ENCODE measurements at regions not wholly inside any gene's neighbourhood (a gene's known extent, or its start where the extent isn't known, plus 50 kb on each side); places are given as distances from the start of the nearest gene placed in this dataset.

GRCh38 chr5:4804691-4805360 lies 335.3 kb upstream of the ADAMTS16 start:
- DNase-seq (ENCODE audit: low spot score) = no peak

- no peak for DNase-seq (ENCODE audit: low spot score)
Measured at GRCh38 chr5:4815002-4815401, 325.1 kb upstream of the ADAMTS16 start.

GRCh38 chr5:4817767-4818166 lies 322.4 kb upstream of the ADAMTS16 start:
- no peak for DNase-seq (ENCODE audit: low spot score)

- no peak for DNase-seq (ENCODE audit: low spot score)
Measured at GRCh38 chr5:4831325-4831724, 308.8 kb upstream of the ADAMTS16 start.

- no peak for DNase-seq (ENCODE audit: low spot score)
Measured at GRCh38 chr5:4832471-4832870, 307.7 kb upstream of the ADAMTS16 start.

GRCh38 chr5:4833104-4833738 lies 306.9 kb upstream of the ADAMTS16 start:
- DNase-seq (ENCODE audit: low spot score) = no peak

GRCh38 chr5:4837489-4838058 lies 302.6 kb upstream of the ADAMTS16 start:
- no peak for DNase-seq (ENCODE audit: low spot score)

- no peak for DNase-seq (ENCODE audit: low spot score)
Measured at GRCh38 chr5:4845221-4845620, 294.9 kb upstream of the ADAMTS16 start.

- no peak for DNase-seq (ENCODE audit: low spot score)
Measured at GRCh38 chr5:4847766-4848165, 292.4 kb upstream of the ADAMTS16 start.

- DNase-seq (ENCODE audit: low spot score) = no peak
Measured at GRCh38 chr5:4855036-4855435, 285.1 kb upstream of the ADAMTS16 start.

GRCh38 chr5:4855880-4856279 lies 284.2 kb upstream of the ADAMTS16 start:
- no peak for DNase-seq (ENCODE audit: low spot score)

GRCh38 chr5:4857761-4858160 lies 282.4 kb upstream of the ADAMTS16 start:
- DNase-seq (ENCODE audit: low spot score) = no peak

- no peak for DNase-seq (ENCODE audit: low spot score)
Measured at GRCh38 chr5:4859500-4860235, 280.5 kb upstream of the ADAMTS16 start.

- no peak for DNase-seq (ENCODE audit: low spot score)
Measured at GRCh38 chr5:4860631-4861030, 279.5 kb upstream of the ADAMTS16 start.

GRCh38 chr5:4862500-4862899 lies 277.6 kb upstream of the ADAMTS16 start:
- no peak for DNase-seq (ENCODE audit: low spot score)

- no peak for DNase-seq (ENCODE audit: low spot score)
Measured at GRCh38 chr5:4866131-4866659, 273.9 kb upstream of the ADAMTS16 start.

GRCh38 chr5:4866817-4867216 lies 273.3 kb upstream of the ADAMTS16 start:
- no peak for DNase-seq (ENCODE audit: low spot score)

- peak; percentile 48 for DNase-seq (ENCODE audit: low spot score)
Measured at GRCh38 chr5:4868140-4868735, 271.9 kb upstream of the ADAMTS16 start.

GRCh38 chr5:4873652-4874051 lies 266.5 kb upstream of the ADAMTS16 start:
- no peak for DNase-seq (ENCODE audit: low spot score)

GRCh38 chr5:4874097-4874496 lies 266.0 kb upstream of the ADAMTS16 start:
- DNase-seq (ENCODE audit: low spot score) = no peak

GRCh38 chr5:4875942-4876341 lies 264.2 kb upstream of the ADAMTS16 start:
- DNase-seq (ENCODE audit: low spot score) = no peak

- DNase-seq (ENCODE audit: low spot score) = no peak
Measured at GRCh38 chr5:4876804-4877203, 263.3 kb upstream of the ADAMTS16 start.
